HL-60 (cell line): ENCODE measurements at regions not wholly inside any gene's neighbourhood (a gene's known extent, or its start where the extent isn't known, plus 50 kb on each side); places are given as distances from the start of the nearest gene placed in this dataset.
A peak's percentile ranks its signal among the peaks of the same experiment; 100 is the strongest.

Experiments
- DNase-seq, 2 experiments: peaks; one replicate each; pipeline ENCODE4 v3.0.0-alpha.2; 2010 to 2020; ENCODE audit warnings: low read depth in 1 of 2, low spot score in 1 of 2
- H3K27ac ChIP-seq: fragments of 250-450 bp; sonication (Bioruptor Pico); replicated peaks from 2 replicates; pipeline ENCODE4 v1.5.1; 2020; ENCODE audit warnings: mild to moderate bottlenecking, moderate library complexity
- H3K27me3 ChIP-seq: fragments of 250-450 bp; sonication (Bioruptor Pico); 2 replicates; pipeline ENCODE4 v1.5.1; 2021; ENCODE audit warnings: mild to moderate bottlenecking, moderate library complexity; ENCODE audit not compliant: insufficient read depth, poor library complexity, severe bottlenecking
- H3K4me3 ChIP-seq: replicated peaks from 2 replicates; pipeline ENCODE4 v1.5.1; 2011; ENCODE audit warnings: mild to moderate bottlenecking, control low read depth, low read length; ENCODE audit not compliant: insufficient read depth
- CTCF ChIP-seq: IDR thresholded peaks from one replicate; pipeline ENCODE4 v1.5.1; 2011; ENCODE audit warnings: low read length, control low read depth, inconsistent platforms; ENCODE audit not compliant: insufficient read depth
- GABPA ChIP-seq: IDR thresholded peaks from 2 replicates; pipeline ENCODE4 v1.6.1; 2012; ENCODE audit warnings: low read depth
- POLR2AphosphoS5 ChIP-seq: IDR thresholded peaks from 2 replicates; pipeline ENCODE4 v1.6.1; 2012; ENCODE audit warnings: low read depth
- REST ChIP-seq: IDR thresholded peaks from 2 replicates; pipeline ENCODE4 v1.6.1; 2012; ENCODE audit warnings: low read depth; ENCODE audit not compliant: insufficient replicate concordance
- SPI1 ChIP-seq: IDR thresholded peaks from 2 replicates; pipeline ENCODE4 v1.6.1; 2012; ENCODE audit warnings: low read depth, mild to moderate bottlenecking, borderline replicate concordance

- no peak for TF ChIP-seq CTCF
- no peak for TF ChIP-seq REST
- TF ChIP-seq POLR2AphosphoS5, result no peak
- no peak for TF ChIP-seq SPI1
- no peak for TF ChIP-seq GABPA
These were observed 271.7 kb downstream of the RPLP1 start for GRCh38 chr15:69724333-69724732.

GRCh38 chr15:69725275-69725674, 272.7 kb downstream of the RPLP1 start:
- H3K27me3 ChIP-seq, result no peaks in the 10 kb centered on the region
- no peak overlapping the region for H3K4me3 ChIP-seq
- peak overlapping the region; percentile 94 for H3K27ac ChIP-seq
- no peak for TF ChIP-seq CTCF
- no peak for TF ChIP-seq POLR2AphosphoS5
- TF ChIP-seq REST, result no peak
- TF ChIP-seq SPI1, result no peak
- no peak for TF ChIP-seq GABPA
- no peak for DNase-seq

More at GRCh38 chr15:69724333-69724732, 271.7 kb downstream of the RPLP1 start:
- Histone ChIP-seq H3K27me3 (no peaks in the 10 kb centered on the region), H3K27ac (peak overlapping the region; percentile 94), H3K4me3 (no peak overlapping the region)
- peak in 1 of 2 experiments; percentile 66 for DNase-seq

GRCh38 chr15:69725957-69726356, 273.3 kb downstream of the RPLP1 start:
- peak in 1 of 2 experiments; percentile 89 for DNase-seq
- H3K27me3 ChIP-seq, result no peaks in the 10 kb centered on the region
- H3K27ac ChIP-seq, result peak overlapping the region; percentile 94
- no peak for TF ChIP-seq CTCF
- peak; percentile 99 for TF ChIP-seq SPI1
- TF ChIP-seq GABPA, result no peak
- TF ChIP-seq POLR2AphosphoS5, result 0 out of 2 replicates have a peak, but pooled peaks have one; percentile 42
- no peak overlapping the region for H3K4me3 ChIP-seq
